GM12878 (cell line): ENCODE measurements at regions not wholly inside any gene's neighbourhood (a gene's known extent, or its start where the extent isn't known, plus 50 kb on each side); places are given as distances from the start of the nearest gene placed in this dataset.

Experiments used
- ATAC-seq: fragments of 200-7000 bp; cut with Tn5 transposase; 3 replicates; pipeline ENCODE4 v1.9.1; 2020; ENCODE audit warnings: mild to moderate bottlenecking, moderate library complexity
- BruUV-seq: library from RNA; stranded (reverse); fragments of 400-500 nt; replicated peaks from 2 replicates; lab custom pipeline; 2021; lab: Mats Ljungman, UMichigan
- CTCF ChIA-PET: fragments of 300-600 bp; sonication (Branson Sonifier 250); formaldehyde crosslinking; extraction: SDS; loops from one replicate; lab custom pipeline; 2021; ENCODE audit warnings: inconsistent platforms; lab: Yijun Ruan, JAX
- POLR2A ChIA-PET: fragments of 350-600 bp; formaldehyde crosslinking; extraction: SDS; loops from one replicate; lab custom pipeline; 2021; ENCODE audit warnings: inconsistent platforms; lab: Charles Lee
- RAD21 ChIA-PET: fragments of 300-600 bp; sonication (Branson Sonifier 250); formaldehyde crosslinking; loops from one replicate; lab custom pipeline; 2023; ENCODE audit warnings: antibody characterized with exemption; ENCODE audit not compliant: unreplicated experiment; lab: Charles Lee
- SMC1A ChIA-PET: fragments of 300-600 bp; sonication (Branson Sonifier 250); formaldehyde crosslinking; loops from one replicate; lab custom pipeline; 2023; ENCODE audit not compliant: unreplicated experiment, uncharacterized antibody; lab: Charles Lee
- DNase-seq: peaks from one replicate; pipeline ENCODE4 v3.0.0-alpha.2; 2011; ENCODE audit warnings: low read depth, low spot score
- FAIRE-seq: peaks from 3 replicates; lab custom pipeline; 2011; peaks lifted over from hg19 to GRCh38; lab: Jason Lieb, UNC
- H2AFZ ChIP-seq: 2 replicates; pipeline ENCODE4 v1.6.0; 2011; ENCODE audit warnings: low read depth, low read length, control low read depth; ENCODE audit not compliant: control insufficient read depth
- H3K27ac ChIP-seq: 2 replicates; pipeline ENCODE4 v1.5.1; 2011; ENCODE audit warnings: control low read depth; ENCODE audit not compliant: control insufficient read depth, insufficient read depth
- H3K27me3 ChIP-seq, 2 experiments: replicated peaks in 1 of 2; 2 replicates each; pipeline versions ENCODE4 v1.6.0 to v1.6.1; 2011; ENCODE audit warnings: low read length in 1 of 2; ENCODE audit not compliant: control insufficient read depth in 2 of 2, insufficient read depth in 2 of 2
- H3K36me3 ChIP-seq, 2 experiments: 2 replicates each; pipeline ENCODE4 v1.5.1; 2011; ENCODE audit warnings: low read length in 1 of 2; ENCODE audit not compliant: control insufficient read depth in 2 of 2, insufficient read depth in 2 of 2
- H3K4me1 ChIP-seq: 2 replicates; pipeline ENCODE4 v1.6.1; 2011; ENCODE audit warnings: mild to moderate bottlenecking, low read length, moderate library complexity, mixed read lengths; ENCODE audit not compliant: control insufficient read depth, insufficient read depth
- H3K4me2 ChIP-seq: 2 replicates; pipeline ENCODE4 v1.6.0; 2011; ENCODE audit warnings: control low read depth; ENCODE audit not compliant: control insufficient read depth, insufficient read depth
- H3K4me3 ChIP-seq: fragments of 200-600 bp; sonication (generic); 2 replicates; pipeline ENCODE4 v1.5.1; 2016
- H3K79me2 ChIP-seq: 2 replicates; pipeline ENCODE4 v1.6.0; 2011; ENCODE audit warnings: low read length; ENCODE audit not compliant: control insufficient read depth, insufficient read depth
- H3K9ac ChIP-seq: 2 replicates; pipeline ENCODE4 v1.8.0; 2011; ENCODE audit warnings: low read length, control low read depth, mixed read lengths; ENCODE audit not compliant: control insufficient read depth, insufficient read depth
- H3K9me3 ChIP-seq: replicated peaks from 3 replicates; pipeline ENCODE4 v1.5.1; 2011; ENCODE audit warnings: mild to moderate bottlenecking, low read length; ENCODE audit not compliant: control insufficient read depth, insufficient read depth
- H4K20me1 ChIP-seq: 2 replicates; pipeline ENCODE4 v1.6.0; 2011; ENCODE audit not compliant: control insufficient read depth, insufficient read depth
- FOXM1 ChIP-seq: IDR thresholded peaks from 2 replicates; pipeline ENCODE4 v1.6.1; 2012; ENCODE audit warnings: low read depth, mild to moderate bottlenecking, inconsistent platforms, low read length, moderate library complexity
- KDM1A ChIP-seq: fragments of 200-600 bp; sonication (generic); IDR thresholded peaks from 2 replicates; pipeline ENCODE4 v1.6.1; 2016; ENCODE audit warnings: borderline replicate concordance
- RB1 ChIP-seq: fragments of 450-650 bp; formaldehyde crosslinking; IDR thresholded peaks from 2 replicates; pipeline ENCODE4 v1.6.1; 2017; ENCODE audit warnings: mild to moderate bottlenecking, borderline replicate concordance
- SIN3A ChIP-seq: IDR thresholded peaks from 2 replicates; pipeline ENCODE4 v1.6.1; 2012; ENCODE audit warnings: low read depth, low read length, improper control_type of control experiment
- WGBS: methylation state at CpG from one replicate; pipeline ENCODE4 v1.1.6; 2016; ENCODE audit warnings: low lambda C conversion rate; ENCODE audit not compliant: insufficient replicate concordance, insufficient coverage; ENCODE audit errors: missing lambda C conversion rate; 5-methylcytosine and 5-hydroxymethylcytosine counted together
- in situ Hi-C: fragments of 300-500 bp; cut with MboI; formaldehyde crosslinking; loops from 9 replicates; pipeline ENCODE4 v1.14.3; 2018; ENCODE audit warnings: mixed read lengths
- intact Hi-C: fragments of 100-400 bp; cut with micrococcal nuclease; formaldehyde crosslinking; loops from one replicate; pipeline ENCODE4 v1.14.2; 2022; ENCODE audit not compliant: unreplicated experiment
- TF ChIP-seq, protein P1 (sequence below): fragments of 450-650 bp; IDR thresholded peaks from 2 replicates; pipeline ENCODE4 v1.6.1; 2017; ENCODE audit warnings: mild to moderate bottlenecking, moderate library complexity

DNA sequence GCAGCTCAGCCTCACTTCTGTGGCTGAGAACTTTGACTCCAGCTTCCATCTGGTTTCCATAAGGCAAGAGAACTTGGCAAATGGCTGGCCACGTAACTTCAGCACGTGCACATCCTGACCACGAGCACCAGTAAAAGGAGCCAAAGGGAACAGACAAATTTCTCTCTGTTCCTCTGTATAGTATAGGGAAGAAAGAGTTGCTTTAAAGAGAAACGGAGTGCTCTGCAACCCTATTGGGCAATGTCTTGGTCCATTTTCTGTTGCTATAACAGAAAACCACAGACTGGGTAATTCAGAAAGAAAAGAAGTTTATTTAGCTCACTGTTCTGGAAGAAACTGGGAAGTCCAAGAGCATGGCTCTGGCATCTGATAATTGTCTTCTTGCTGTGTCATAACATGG lies 558.7 kb downstream of the ACTL7B start:
- FAIRE-seq (no peak), ATAC-seq (no peak), DNase-seq (no peak)
- H3K79me2 ChIP-seq, result no peaks in the 10 kb centered on the region
- no peaks in the 10 kb centered on the region for H3K9me3 ChIP-seq
- no peak overlapping the region for H3K27ac ChIP-seq
- ChIA-PET SMC1A (no interaction called here), CTCF (no interaction called here), POLR2A (no interaction called here), RAD21 (no interaction called here)
- H4K20me1 ChIP-seq, result no peaks in the 10 kb centered on the region
- 40% methylated on average over 4 of the region's 4 CpGs for WGBS
- no peaks in the 10 kb centered on the region for H3K27me3 ChIP-seq
- in situ Hi-C loops, result no loop called here
- H3K4me1 ChIP-seq, result no peaks in the 10 kb centered on the region
- H3K4me2 ChIP-seq, result no peak overlapping the region
- no peaks in the 10 kb centered on the region for H3K36me3 ChIP-seq
- TF ChIP-seq KDM1A (no peak), SIN3A (no peak), FOXM1 (no peak), RB1 (no peak)
- TF ChIP-seq, protein P1, sequence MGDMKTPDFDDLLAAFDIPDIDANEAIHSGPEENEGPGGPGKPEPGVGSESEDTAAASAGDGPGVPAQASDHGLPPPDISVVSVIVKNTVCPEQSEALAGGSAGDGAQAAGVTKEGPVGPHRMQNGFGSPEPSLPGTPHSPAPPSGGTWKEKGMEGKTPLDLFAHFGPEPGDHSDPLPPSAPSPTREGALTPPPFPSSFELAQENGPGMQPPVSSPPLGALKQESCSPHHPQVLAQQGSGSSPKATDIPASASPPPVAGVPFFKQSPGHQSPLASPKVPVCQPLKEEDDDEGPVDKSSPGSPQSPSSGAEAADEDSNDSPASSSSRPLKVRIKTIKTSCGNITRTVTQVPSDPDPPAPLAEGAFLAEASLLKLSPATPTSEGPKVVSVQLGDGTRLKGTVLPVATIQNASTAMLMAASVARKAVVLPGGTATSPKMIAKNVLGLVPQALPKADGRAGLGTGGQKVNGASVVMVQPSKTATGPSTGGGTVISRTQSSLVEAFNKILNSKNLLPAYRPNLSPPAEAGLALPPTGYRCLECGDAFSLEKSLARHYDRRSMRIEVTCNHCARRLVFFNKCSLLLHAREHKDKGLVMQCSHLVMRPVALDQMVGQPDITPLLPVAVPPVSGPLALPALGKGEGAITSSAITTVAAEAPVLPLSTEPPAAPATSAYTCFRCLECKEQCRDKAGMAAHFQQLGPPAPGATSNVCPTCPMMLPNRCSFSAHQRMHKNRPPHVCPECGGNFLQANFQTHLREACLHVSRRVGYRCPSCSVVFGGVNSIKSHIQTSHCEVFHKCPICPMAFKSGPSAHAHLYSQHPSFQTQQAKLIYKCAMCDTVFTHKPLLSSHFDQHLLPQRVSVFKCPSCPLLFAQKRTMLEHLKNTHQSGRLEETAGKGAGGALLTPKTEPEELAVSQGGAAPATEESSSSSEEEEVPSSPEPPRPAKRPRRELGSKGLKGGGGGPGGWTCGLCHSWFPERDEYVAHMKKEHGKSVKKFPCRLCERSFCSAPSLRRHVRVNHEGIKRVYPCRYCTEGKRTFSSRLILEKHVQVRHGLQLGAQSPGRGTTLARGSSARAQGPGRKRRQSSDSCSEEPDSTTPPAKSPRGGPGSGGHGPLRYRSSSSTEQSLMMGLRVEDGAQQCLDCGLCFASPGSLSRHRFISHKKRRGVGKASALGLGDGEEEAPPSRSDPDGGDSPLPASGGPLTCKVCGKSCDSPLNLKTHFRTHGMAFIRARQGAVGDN, result no peak
- BruUV-seq, result no TSS peak
- intact Hi-C loops, result no loop called here
- no peak overlapping the region for H3K9ac ChIP-seq
- no peak overlapping the region for H2AFZ ChIP-seq
- H3K4me3 ChIP-seq, result no peak overlapping the region
